SKM-1 (cell line): ENCODE measurements at regions not wholly inside any gene's neighbourhood (a gene's known extent, or its start where the extent isn't known, plus 50 kb on each side); places are given as distances from the start of the nearest gene placed in this dataset.
A peak's percentile ranks its signal among the peaks of the same experiment; 100 is the strongest.

Source experiments
- DNase-seq: peaks from one replicate; lab custom pipeline; 2025; ENCODE audit not compliant: unreplicated experiment; lab: John Stamatoyannopoulos, UW

DNA sequence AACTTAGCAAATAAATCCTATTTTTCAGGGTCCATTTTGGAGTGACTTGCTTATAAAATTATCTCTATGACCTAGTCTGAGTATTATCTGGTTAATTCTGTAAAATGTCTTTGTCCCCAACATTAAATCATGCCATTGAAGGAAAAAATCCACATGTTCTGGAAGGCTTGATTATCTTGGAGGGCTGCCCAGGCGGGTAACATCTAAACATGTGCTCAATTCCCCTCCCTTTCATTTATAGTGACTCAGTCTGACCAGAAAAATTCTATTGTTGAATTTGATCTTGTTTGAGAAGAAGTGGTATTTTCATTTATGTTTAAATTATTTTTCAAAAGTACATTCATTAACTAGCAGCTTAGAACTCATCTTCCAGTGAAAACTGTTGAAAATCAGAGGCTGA is 55.4 kb upstream of the SLC10A7 start:
- no peak for DNase-seq

DNA sequence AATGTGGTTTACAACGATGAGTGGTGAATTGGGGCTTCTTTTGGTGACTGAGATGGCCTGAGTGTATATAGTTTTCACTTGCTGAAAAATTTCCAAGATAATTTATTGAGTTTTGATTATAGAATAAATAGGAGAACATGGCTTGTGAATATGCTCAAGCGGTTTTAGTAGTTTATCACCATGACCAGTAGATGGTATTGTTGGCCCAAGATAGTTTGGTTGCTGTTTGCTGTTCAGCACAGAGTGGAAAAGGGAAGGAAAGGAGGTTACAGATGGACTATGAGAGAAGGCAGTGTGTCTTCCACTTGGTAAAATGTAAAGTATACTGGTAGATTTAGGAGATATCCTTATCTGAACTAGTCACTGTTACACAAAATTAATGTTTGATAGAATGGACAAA is 55.8 kb upstream of the POU4F2 start:
- DNase-seq: peak; percentile 5

DNA sequence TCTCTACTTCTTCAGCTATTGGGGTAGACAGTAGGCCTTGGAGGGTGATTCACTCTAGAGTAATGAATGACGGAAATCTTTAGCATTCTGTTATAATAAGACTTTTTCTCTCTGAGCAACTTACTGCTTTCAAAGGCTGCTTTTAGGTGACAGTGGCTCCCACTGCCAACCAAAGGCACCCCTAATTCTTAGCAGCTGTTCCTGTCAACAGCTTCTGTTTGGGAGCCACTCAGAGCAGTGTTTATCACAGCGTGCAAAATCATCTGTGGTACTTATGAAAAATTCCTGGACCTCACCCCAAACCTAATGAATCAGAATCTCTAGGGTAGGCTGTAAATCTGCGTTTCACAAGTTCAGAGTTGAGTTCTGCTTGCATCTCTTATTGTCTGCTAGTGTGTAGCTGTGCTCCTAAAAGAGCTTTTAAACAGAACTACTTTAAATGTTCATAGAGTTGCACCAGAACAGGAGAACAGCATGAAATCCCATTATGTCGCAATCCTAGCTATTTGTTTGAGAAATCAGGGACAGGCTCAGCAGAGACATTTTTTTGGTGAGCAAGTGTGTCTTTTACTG is 52.8 kb upstream of the POU4F2 start:
- DNase-seq: peak; percentile 89
